ENCODE measurements at regions not wholly inside any gene's neighbourhood (a gene's known extent, or its start where the extent isn't known, plus 50 kb on each side); places are given as distances from the start of the nearest gene placed in this dataset.

GRCh38 chr17:77299256-77300015 is 158.7 kb downstream of the SEC14L1 start (continued):
- TF ChIP-seq HCFC1 (IDR thresholded peaks at IDR 0.05; ENCODE audit: low read depth, low read length) (no peak), SP140L (CRISPR knock-in tag; IDR thresholded peaks at IDR 0.05; ENCODE audit: borderline replicate concordance) (no peak), ZNF891 (CRISPR knock-in tag; IDR thresholded peaks at IDR 0.05) (no peak), ZNF703 (CRISPR knock-in tag; IDR thresholded peaks at IDR 0.05; ENCODE audit: borderline replicate concordance) (no peak), ZNF414 (CRISPR knock-in tag; IDR thresholded peaks at IDR 0.05) (no peak), HNF1A (IDR thresholded peaks at IDR 0.05; ENCODE audit: low read depth) (no peak), HNF1A (CRISPR knock-in tag; IDR thresholded peaks at IDR 0.05; ENCODE audit: borderline replicate concordance) (no peak), ARNT (IDR thresholded peaks at IDR 0.05) (no peak), NCOA2 (CRISPR knock-in tag; IDR thresholded peaks at IDR 0.05) (0 out of 2 replicates have a peak, but pooled peaks have one; percentile 21), NRL (CRISPR knock-in tag; IDR thresholded peaks at IDR 0.05; ENCODE audit: borderline replicate concordance) (no peak; the same call in 1 of the 2 replicates), KLF16 (CRISPR knock-in tag; IDR thresholded peaks at IDR 0.05) (no peak), ZFP91 (CRISPR knock-in tag; IDR thresholded peaks at IDR 0.05; ENCODE audit: borderline replicate concordance) (peak; percentile 19; the same call in 1 of the 2 replicates), SP4 (CRISPR knock-in tag; IDR thresholded peaks at IDR 0.05) (no peak), BHLHE40 (IDR thresholded peaks at IDR 0.05; ENCODE audit: low read length) (no peak), FOXJ3 (CRISPR knock-in tag; IDR thresholded peaks at IDR 0.05; ENCODE audit: borderline replicate concordance) (no peak), ZFP37 (CRISPR knock-in tag; IDR thresholded peaks at IDR 0.05; ENCODE audit: borderline replicate concordance) (no peak), AGO1 (IDR thresholded peaks at IDR 0.05; ENCODE audit: low read depth, low read length, poor library complexity, severe bottlenecking) (no peak), TCF7 (IDR thresholded peaks at IDR 0.05; ENCODE audit: low read depth) (peak; percentile 9; the same call in 1 of the 2 replicates), HNF1B (CRISPR knock-in tag; IDR thresholded peaks at IDR 0.05) (no peak), MYC (CRISPR knock-in tag; IDR thresholded peaks at IDR 0.05; ENCODE audit: borderline replicate concordance) (no peak), ZBTB26 (CRISPR knock-in tag; IDR thresholded peaks at IDR 0.05; ENCODE audit: borderline replicate concordance) (no peak)

All from HepG2 (cell line).